Left ventricle myocardium inferior (tissue), 1 donor: ENCODE measurements at regions not wholly inside any gene's neighbourhood (a gene's known extent, or its start where the extent isn't known, plus 50 kb on each side); places are given as distances from the start of the nearest gene placed in this dataset.

Source experiments
- DNase-seq: peaks from one replicate; pipeline ENCODE4 v3.0.0-alpha.2; 2020
- H3K27ac ChIP-seq: fragments of 200-600 bp; replicated peaks from 2 replicates; pipeline ENCODE4 v1.8.0; 2021
- H3K27me3 ChIP-seq: fragments of 200-600 bp; 2 replicates; pipeline ENCODE4 v1.8.0; 2021; ENCODE audit warnings: low read depth
- H3K36me3 ChIP-seq: fragments of 200-600 bp; 2 replicates; pipeline ENCODE4 v1.8.0; 2021
- H3K4me1 ChIP-seq: fragments of 200-600 bp; 2 replicates; pipeline ENCODE4 v1.8.0; 2021
- H3K4me3 ChIP-seq: fragments of 200-600 bp; 2 replicates; pipeline ENCODE4 v1.8.0; 2021; ENCODE audit warnings: mild to moderate bottlenecking, moderate library complexity
- H3K9me3 ChIP-seq: fragments of 200-600 bp; replicated peaks from 2 replicates; pipeline ENCODE4 v1.8.0; 2021
- CTCF ChIP-seq: fragments of 200-600 bp; IDR thresholded peaks from 2 replicates; pipeline ENCODE4 v1.8.0; 2021; ENCODE audit warnings: antibody characterized with exemption, mild to moderate bottlenecking, borderline replicate concordance
- intact Hi-C: fragments of 100-400 bp; cut with micrococcal nuclease; formaldehyde crosslinking; loops from one replicate; pipeline ENCODE4 v1.11.0; 2022
- donor health status: DM: no; HTN: yes; CAD: no; lungs with severe emphysema.

- Histone ChIP-seq H3K36me3 (no peaks in the 10 kb centered on the region), H3K27ac (no peak overlapping the region), H3K27me3 (no peaks in the 10 kb centered on the region), H3K4me3 (no peak overlapping the region), H3K4me1 (no peaks in the 10 kb centered on the region), H3K9me3 (peaks cover 10% of the 10 kb centered on the region)
- intact Hi-C loops, result no loop called here
- no peak for TF ChIP-seq CTCF
- no peak for DNase-seq
These were observed 259.3 kb downstream of the TTC32 start for GRCh38 chr2:19642501-19642900.

- intact Hi-C loops, result no loop called here
- no peak for DNase-seq
- TF ChIP-seq CTCF, result no peak
- Histone ChIP-seq H3K36me3 (no peaks in the 10 kb centered on the region), H3K27me3 (no peaks in the 10 kb centered on the region), H3K27ac (no peak overlapping the region), H3K9me3 (no peaks in the 10 kb centered on the region), H3K4me1 (peaks cover 16% of the 10 kb centered on the region), H3K4me3 (no peak overlapping the region)
These were observed 265.8 kb downstream of the TTC32 start for GRCh38 chr2:19635951-19636510.

GRCh38 chr2:19632403-19632991 lies 269.3 kb downstream of the TTC32 start:
- Histone ChIP-seq H3K9me3 (peaks cover 12% of the 10 kb centered on the region), H3K27ac (peak overlapping the region; percentile 7), H3K4me3 (no peak overlapping the region), H3K36me3 (no peaks in the 10 kb centered on the region), H3K27me3 (no peaks in the 10 kb centered on the region), H3K4me1 (peaks cover 16% of the 10 kb centered on the region)
- intact Hi-C loops, result no loop called here
- TF ChIP-seq CTCF, result no peak
- peak; percentile 47 for DNase-seq

- intact Hi-C loops, result no loop called here
- no peak for TF ChIP-seq CTCF
- H3K27me3 ChIP-seq, result no peaks in the 10 kb centered on the region
- H3K4me1 ChIP-seq, result peaks cover 16% of the 10 kb centered on the region
- H3K9me3 ChIP-seq, result peaks cover 18% of the 10 kb centered on the region
- no peaks in the 10 kb centered on the region for H3K36me3 ChIP-seq
- no peak overlapping the region for H3K4me3 ChIP-seq
- no peak for DNase-seq
- H3K27ac ChIP-seq, result peak overlapping the region; percentile 7
These were observed 269.9 kb downstream of the TTC32 start for GRCh38 chr2:19631871-19632270.

GRCh38 chr2:19630921-19631320 lies 270.9 kb downstream of the TTC32 start:
- H3K4me3 ChIP-seq, result no peak overlapping the region

More at GRCh38 chr2:19630921-19631320, 270.9 kb downstream of the TTC32 start:
- DNase-seq, result no peak
- H3K9me3 ChIP-seq, result peaks cover 26% of the 10 kb centered on the region
- no peak overlapping the region for H3K27ac ChIP-seq
- H3K36me3 ChIP-seq, result no peaks in the 10 kb centered on the region
- TF ChIP-seq CTCF, result no peak
- intact Hi-C loops, result no loop called here
- H3K27me3 ChIP-seq, result no peaks in the 10 kb centered on the region
- peaks cover 16% of the 10 kb centered on the region for H3K4me1 ChIP-seq
